AG09309 (cell line): ENCODE measurements at regions not wholly inside any gene's neighbourhood (a gene's known extent, or its start where the extent isn't known, plus 50 kb on each side); places are given as distances from the start of the nearest gene placed in this dataset.
"Not testable (repeated sequence)": the region's sequence is repeated elsewhere in the genome, so short reads cannot be mapped to it uniquely, and the experiment has no call there.

Source experiments
- DNase-seq: peaks from one replicate; pipeline ENCODE4 v3.0.0-alpha.2; 2010; ENCODE audit warnings: low read depth
- H3K4me3 ChIP-seq: 2 replicates; pipeline ENCODE4 v1.5.1; 2011; ENCODE audit warnings: mild to moderate bottlenecking, low read depth, low read length, moderate library complexity; ENCODE audit not compliant: control insufficient read depth
- TF ChIP-seq, protein P1 (sequence below): IDR thresholded peaks from 2 replicates; pipeline ENCODE4 v1.5.1; 2011; ENCODE audit warnings: mild to moderate bottlenecking, low read depth, low read length, inconsistent platforms; ENCODE audit not compliant: insufficient read depth, control insufficient read depth; ENCODE audit errors: missing control alignments

DNA sequence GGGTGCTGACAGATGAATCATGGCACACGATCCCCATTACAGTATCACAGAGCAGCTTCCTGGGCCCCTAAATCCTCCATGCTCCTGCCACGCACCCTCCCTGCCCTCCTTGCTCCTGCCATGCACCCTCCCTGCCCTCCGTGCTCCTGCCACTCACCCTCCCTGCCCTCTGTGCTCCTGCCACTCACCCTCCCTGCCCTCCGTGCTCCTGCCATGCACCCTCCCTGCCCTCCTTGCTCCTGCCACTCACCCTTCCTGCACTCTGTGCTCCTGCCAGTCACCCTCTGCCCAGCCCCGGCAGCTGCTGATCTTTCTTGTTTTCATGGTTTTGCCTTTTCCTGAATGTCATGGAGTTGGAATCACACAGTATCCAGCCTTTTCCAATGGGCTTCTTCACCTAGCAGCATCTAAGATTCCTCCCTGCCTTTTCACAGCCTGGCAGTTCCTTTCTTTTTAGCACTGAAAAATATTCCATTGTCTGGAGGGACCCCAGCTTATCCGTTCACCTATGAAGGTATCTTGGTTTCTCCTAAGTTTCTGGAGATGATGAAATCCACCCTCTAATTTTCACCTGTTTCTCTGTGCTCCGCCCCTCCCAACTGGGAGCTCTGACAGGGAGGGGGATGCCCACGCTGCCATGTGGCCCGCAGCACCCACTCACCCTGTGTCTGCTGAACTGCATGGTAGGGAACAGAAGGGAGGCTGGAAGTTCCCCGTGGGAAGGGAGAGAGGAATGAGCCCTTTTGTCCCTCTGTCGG, 142.3 kb downstream of the NPIPB11 start:
- H3K4me3 ChIP-seq, DNase-seq: not testable (repeated sequence)

DNA sequence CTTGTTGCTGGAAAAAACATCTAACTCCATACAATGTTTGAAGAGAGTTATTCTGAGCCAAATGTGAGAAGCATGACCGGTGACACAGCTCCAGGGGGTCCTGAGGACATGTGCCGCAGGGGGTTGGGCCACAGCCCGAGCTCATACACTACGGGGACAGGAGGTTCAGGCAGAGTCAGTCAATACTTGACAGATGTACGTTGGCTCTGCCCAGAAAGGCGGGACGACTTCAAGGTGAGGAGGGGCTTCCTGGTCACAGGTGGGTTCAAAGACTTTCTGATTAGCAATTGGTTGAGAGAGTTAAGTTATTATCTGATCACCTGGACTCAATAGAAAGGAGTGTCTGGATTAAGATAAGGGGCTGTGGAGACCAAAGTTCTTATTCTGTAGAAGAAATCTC, 143.8 kb downstream of the NPIPB11 start:
- DNase-seq, H3K4me3 ChIP-seq: not testable (repeated sequence)

DNA sequence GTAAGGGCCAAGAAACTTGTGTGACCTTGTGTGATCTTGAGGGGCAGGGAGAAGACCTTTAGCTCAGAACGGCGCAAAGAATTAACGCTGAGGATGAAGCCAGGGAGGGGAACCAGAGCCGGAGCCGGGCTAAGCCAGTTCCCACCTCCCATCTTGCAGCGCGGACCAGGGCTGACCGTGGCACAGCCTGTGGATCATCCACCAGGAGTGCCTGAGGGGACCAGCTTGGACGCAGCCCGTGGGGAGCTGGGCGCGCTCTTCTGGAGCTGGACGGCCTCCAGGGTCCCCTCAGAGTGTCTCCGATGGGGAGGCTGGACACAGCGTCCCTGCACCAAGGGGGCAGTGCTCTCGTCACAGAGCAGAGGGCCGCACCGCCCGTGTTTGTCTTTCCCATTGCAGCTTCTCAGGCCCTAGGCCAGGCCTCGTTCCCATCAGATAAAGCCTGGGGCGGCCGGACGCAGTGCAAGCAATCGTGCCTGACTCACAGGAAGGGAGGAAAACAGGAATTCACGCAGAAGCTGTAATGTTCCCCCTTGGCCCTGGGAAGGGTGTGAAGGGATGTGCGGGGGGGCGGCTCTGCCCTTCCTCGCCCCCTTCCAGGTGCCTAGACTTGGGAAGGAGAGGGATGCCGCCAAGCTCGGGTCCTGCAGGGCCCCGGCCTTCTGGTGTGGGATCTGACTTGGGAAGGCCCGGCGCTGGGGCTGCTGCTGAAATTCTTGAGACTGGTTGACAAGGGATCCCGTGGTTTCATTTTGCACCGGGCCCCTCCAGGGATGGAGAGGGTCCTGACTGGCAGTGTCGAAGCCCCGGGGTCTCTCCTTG, 144.9 kb downstream of the NPIPB11 start:
- not testable (repeated sequence) for DNase-seq, H3K4me3 ChIP-seq

DNA sequence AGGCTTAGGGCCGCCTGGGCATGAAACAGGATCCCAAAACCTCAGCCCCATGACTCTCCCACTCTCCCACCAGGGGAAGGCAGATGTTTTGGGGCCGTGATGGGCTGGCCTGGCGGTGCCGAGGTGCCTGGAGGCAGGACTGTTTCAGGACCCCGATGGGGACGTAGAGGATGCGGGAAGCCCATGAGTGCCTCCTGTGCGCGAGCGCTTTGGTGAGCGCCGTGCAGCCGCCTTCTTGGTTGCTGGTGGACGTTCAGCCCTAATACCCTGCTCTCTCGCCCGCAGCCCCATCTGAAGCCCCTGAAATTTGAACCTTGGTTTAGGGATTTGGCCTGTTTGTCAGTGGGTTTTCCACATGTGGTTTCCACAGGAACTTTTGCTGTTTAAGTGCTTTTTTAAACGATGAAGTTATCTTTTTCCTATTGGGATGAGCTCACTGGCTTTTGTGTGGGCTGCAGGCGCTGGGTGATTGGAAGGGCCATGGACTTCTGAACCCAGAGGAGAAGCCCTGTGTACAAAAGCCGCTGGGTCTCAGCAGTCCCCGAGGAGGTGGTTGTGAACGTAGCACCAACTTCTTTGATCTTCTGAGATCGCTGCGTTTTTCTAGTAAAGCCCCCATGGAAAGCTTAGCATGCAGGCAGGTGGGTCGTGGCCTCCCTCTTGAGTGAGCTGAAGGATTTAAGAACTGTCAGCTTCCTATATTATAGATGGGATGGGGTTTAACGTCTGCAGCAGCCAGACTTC, 145.7 kb downstream of the NPIPB11 start:
- H3K4me3 ChIP-seq, DNase-seq: not testable (repeated sequence)

DNA sequence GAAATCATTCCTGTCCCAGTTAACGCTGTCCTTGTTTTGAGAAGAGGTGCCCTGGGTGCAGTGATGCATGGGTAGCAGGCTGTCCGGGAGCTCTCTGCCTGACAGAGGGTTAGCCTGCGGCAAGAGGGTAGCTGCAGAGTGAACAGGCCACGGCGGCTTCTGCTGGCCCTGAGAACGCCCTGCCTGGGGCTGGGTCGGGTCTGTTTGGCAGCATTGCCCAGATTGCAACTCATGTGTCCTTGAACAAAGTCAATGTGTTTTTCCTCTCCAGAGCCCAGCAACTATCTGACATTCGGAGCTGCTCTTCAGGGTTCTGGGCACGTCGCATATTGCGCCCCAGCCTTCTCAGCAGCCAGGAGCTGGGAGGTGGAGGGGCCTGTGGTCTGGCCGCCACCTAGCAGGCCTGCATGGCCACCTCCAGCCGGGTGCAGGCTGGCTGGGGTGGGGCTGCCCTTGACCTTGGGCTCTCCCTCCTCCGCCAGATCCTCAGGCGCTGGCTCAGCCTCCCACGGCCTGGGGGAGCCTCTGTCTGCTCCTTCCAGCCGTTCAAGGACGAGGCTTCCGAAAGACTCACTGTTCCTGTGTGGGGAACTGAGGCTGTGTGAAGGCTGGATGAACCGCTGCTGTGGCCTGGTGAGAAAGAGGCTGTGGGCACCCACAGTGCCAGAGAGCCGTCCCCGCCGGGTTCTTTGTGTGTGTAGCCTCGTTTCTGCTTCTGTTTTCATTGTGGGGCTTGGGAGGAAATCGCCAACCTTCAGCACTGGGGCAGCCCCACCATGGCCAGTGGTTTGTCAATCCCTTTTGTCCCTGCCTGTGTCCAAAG, 146.7 kb downstream of the NPIPB11 start:
- not testable (repeated sequence) for DNase-seq, H3K4me3 ChIP-seq

DNA sequence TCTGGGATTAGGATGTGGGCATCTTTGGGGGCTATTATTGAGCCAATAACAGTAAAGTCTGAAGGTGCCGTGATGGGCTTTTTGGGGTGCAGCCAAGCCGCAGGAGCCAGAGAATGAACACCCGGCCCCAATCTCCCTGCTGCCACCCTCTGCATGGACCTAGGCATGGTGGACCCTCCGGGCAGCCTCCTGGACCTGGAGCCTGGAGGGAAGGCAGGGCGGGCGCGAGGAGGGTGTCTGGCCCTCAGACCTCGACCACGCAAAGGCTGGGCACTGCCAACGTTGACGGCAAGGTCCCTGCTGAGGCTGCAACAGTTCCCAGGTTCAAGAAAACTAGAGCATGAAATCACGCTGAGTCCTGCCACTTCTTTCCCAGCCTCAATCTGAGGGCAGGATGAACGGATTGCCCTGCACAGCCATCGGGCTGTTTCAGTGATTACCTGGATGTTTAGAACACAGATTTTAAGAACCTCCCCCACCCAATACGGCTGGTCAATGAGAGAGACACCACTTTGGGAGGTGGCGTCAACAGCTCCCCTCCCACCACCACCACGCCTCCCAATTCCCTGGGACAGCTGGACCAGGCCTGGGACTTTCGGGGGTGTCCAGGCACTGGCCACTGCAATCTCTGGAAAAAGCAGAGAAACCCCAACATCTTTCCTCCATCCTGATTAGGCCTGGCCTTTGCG, 147.4 kb downstream of the NPIPB11 start:
- DNase-seq, H3K4me3 ChIP-seq: not testable (repeated sequence)

DNA sequence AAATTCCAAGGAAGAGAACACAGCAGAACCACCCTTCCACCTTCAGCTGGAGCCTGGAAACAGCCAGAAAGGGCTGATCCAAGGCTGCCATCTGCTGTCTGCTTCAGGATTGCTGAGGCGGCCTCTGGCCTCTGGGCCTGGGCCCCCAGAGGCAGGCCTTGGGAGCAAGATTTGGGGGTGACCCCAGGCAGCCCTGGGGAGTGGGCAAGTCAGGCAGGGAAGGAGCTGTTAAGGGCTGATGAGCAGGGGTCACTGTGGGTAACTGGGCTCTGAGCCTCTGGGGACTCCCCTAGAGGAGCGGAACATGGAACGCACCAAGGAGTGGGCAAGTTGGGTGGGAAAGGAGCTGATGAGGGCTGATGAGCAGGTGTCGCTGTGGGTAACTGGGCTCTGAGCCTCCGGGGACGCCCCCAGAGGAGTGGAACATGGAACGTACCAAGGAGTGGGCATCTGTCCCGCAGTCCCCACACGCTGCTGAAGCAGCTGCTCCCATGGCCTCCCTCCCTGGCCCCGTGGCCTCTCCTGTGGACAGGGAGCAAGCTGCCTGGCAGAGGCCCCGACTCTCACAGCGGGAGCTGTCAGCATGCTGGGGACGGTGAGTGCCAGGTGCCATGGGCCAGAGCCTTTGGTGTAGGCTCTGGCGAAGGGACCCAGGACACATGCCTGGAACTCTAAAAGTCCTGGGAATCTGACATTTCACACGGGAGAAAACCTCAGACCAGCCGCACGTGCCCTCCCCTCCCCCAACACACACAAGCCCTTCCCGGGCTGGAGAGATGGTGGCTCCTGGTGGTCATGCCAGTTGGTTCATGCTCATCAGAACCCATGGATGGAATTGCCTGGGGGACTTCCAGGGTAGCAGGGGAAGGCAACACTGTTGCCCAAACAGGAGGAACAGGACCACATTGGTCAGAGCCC, 148.8 kb downstream of the NPIPB11 start:
- TF ChIP-seq, protein P1, sequence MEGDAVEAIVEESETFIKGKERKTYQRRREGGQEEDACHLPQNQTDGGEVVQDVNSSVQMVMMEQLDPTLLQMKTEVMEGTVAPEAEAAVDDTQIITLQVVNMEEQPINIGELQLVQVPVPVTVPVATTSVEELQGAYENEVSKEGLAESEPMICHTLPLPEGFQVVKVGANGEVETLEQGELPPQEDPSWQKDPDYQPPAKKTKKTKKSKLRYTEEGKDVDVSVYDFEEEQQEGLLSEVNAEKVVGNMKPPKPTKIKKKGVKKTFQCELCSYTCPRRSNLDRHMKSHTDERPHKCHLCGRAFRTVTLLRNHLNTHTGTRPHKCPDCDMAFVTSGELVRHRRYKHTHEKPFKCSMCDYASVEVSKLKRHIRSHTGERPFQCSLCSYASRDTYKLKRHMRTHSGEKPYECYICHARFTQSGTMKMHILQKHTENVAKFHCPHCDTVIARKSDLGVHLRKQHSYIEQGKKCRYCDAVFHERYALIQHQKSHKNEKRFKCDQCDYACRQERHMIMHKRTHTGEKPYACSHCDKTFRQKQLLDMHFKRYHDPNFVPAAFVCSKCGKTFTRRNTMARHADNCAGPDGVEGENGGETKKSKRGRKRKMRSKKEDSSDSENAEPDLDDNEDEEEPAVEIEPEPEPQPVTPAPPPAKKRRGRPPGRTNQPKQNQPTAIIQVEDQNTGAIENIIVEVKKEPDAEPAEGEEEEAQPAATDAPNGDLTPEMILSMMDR = peak; percentile 58

DNA sequence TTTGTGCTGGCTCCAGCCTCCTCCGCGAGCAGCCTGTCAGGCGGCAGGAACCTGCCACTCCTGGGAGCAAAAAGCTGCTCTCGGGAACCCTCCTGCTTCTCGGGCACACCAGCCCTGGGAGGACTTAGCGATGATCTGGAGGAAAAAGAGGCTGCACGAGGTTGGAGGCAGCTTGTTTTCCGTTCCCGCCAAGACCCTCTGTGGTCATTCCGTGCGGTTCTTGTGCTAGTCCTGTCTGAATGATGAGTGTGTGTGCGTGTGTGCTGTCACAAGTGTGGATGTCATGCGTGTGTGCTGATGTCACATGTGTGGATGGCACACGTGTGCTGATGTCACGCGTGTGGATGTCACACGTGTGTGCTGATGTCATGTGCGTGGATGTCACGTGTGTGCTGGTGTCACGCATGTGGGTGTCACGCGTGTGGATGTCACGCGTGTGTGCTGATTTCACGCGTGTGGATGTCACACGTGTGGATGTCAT, 150.0 kb downstream of the NPIPB11 start:
- H3K4me3 ChIP-seq = no peak overlapping the region
- no peak for DNase-seq
- TF ChIP-seq, protein P1 = no peak

More for the DNA sequence above, 148.8 kb downstream of the NPIPB11 start:
- DNase-seq, H3K4me3 ChIP-seq: not testable (repeated sequence)

DNA sequence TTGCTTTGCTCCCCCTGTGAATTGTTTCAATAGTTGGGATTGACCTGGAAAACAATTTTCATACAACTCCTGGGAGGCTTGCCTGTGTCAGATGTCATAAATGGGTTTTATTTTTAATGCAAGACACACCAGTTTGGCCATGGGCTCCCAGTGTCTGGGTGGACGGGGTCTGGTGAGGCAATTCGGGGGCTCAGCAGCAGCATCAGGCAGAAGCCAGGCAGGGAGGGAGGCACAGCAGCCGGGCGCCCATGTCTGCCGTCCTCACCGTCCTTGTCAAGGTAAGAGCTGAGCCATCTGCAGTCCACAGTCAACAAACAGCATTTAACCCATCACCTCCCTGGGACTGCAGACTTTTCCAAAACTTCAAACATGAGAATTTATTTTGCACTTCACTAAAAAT, 150.6 kb downstream of the NPIPB11 start:
- DNase-seq, H3K4me3 ChIP-seq: not testable (repeated sequence)

DNA sequence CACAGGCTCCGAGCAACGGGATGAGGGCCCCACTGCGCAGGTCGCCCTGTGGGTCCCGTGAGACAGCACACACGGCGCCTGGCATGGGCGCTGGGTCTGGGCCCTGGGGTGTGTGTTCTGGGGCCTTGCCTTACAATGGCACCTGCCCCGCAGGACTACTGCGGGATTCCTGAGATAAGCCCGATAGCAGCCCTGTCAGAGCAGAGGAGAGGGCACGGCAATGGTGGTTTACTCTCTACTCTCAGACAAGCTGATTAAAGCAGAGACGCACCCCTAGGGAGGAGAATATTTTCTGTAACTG, 151.1 kb downstream of the NPIPB11 start:
- not testable (repeated sequence) for DNase-seq

More for the DNA sequence above, 151.1 kb downstream of the NPIPB11 start:
- not testable (repeated sequence) for H3K4me3 ChIP-seq
